Psoas muscle (tissue), 7 donors: ENCODE measurements at regions not wholly inside any gene's neighbourhood (a gene's known extent, or its start where the extent isn't known, plus 50 kb on each side); places are given as distances from the start of the nearest gene placed in this dataset.

ENCODE experiments used
- ATAC-seq, 4 donors: fragments of 200-7000 bp; cut with Tn5 transposase; one replicate each; pipeline ENCODE4 v1.9.1; 2020; ENCODE audit warnings: moderate library complexity in 3 of 4, mild to moderate bottlenecking in 2 of 4
- DNase-seq, 2 donors: peaks; one replicate each; pipeline ENCODE4 v3.0.0-alpha.2; 2020
- H3K27ac ChIP-seq: fragments of 200-600 bp; one replicate; pipeline ENCODE4 v1.8.0; 2022
- H3K27me3 ChIP-seq, 3 donors: fragments of 200-600 bp in 1 of 3; one replicate each; pipeline versions ENCODE4 v1.6.1 to v1.8.0; 2013 to 2022; ENCODE audit warnings: low read length in 2 of 3, mild to moderate bottlenecking in 2 of 3, moderate library complexity in 1 of 3; ENCODE audit not compliant: insufficient read depth in 3 of 3
- H3K36me3 ChIP-seq, 2 donors: fragments of 200-600 bp in 1 of 2; one replicate each; pipeline versions ENCODE4 v1.6.1 to v1.8.0; 2013 to 2022; ENCODE audit warnings: low read depth in 1 of 2, mild to moderate bottlenecking in 1 of 2, moderate library complexity in 1 of 2; ENCODE audit not compliant: insufficient read depth in 1 of 2
- H3K4me1 ChIP-seq: fragments of 200-600 bp; one replicate; pipeline ENCODE4 v1.8.0; 2022
- H3K4me3 ChIP-seq: fragments of 200-600 bp; one replicate; pipeline ENCODE4 v1.8.0; 2022; ENCODE audit warnings: mild to moderate bottlenecking
- H3K9me3 ChIP-seq: fragments of 200-600 bp; one replicate; pipeline ENCODE4 v1.8.0; 2022
- CTCF ChIP-seq: fragments of 200-600 bp; IDR thresholded peaks from one replicate; pipeline ENCODE4 v1.8.0; 2022; ENCODE audit warnings: antibody characterized with exemption
- WGBS, 3 donors: extraction: QIAGEN DNeasy Blood & Tissue Kit; methylation state at CpG; one replicate each; pipeline versions ENCODE4 v1.1.6 to v1.1.7; 2013; 5-methylcytosine and 5-hydroxymethylcytosine counted together
- intact Hi-C, 2 donors: fragments of 100-400 bp; cut with DNase I; formaldehyde crosslinking; loops; one replicate each; pipeline versions ENCODE4 v1.11.0 to v1.14.2; 2022
- donor health status: healthy with polysubstance abuse.
- donor health status: DM: no; HTN: no; CAD: no; lungs with moderate emphysema.
- donor health status: Bipolar disorder and iron deficiency.
- donor health status: healthy.
- donor health status: DM: yes; HTN: yes; CAD: no.
- donor health status: DM: no; HTN: no; CAD: no.
- donor health status: DM: yes; HTN: yes; CAD: no.

GRCh38 chrX:134095366-134095765, 110.0 kb upstream of the GPC3 start:
- Histone ChIP-seq H3K9me3 (no peaks in the 10 kb centered on the region), H3K4me3 (no peak overlapping the region), H3K27ac (no peak overlapping the region), H3K4me1 (no peaks in the 10 kb centered on the region), H3K36me3 (no peaks in the 10 kb centered on the region), H3K27me3 (peaks cover 0 to 8% (median 0%) of the 10 kb centered on the region in 3 donors)
- ATAC-seq = no peak
- no peak for TF ChIP-seq CTCF
- no peak for DNase-seq
- intact Hi-C loops = no loop called here

- intact Hi-C loops = no loop called here
- Histone ChIP-seq H3K27ac (no peak overlapping the region), H3K4me1 (no peaks in the 10 kb centered on the region), H3K36me3 (no peaks in the 10 kb centered on the region), H3K9me3 (no peaks in the 10 kb centered on the region), H3K27me3 (no peaks in the 10 kb centered on the region), H3K4me3 (no peak overlapping the region)
- ATAC-seq (no peak), DNase-seq (no peak)
- TF ChIP-seq CTCF = no peak
Measured at GRCh38 chrX:134101636-134102035, 116.2 kb upstream of the GPC3 start.

GRCh38 chrX:134115270-134115669, 121.7 kb upstream of the CCDC160 start:
- no peak overlapping the region for H3K4me3 ChIP-seq
- no peak for TF ChIP-seq CTCF
- peaks cover 0 to 9% (median 0%) of the 10 kb centered on the region in 3 donors for H3K27me3 ChIP-seq
- H3K9me3 ChIP-seq = peaks cover 2% of the 10 kb centered on the region
- no peak for ATAC-seq
- WGBS, 3 donors = 71 to 93% (median 90%) methylated on average over 3 of the region's 3 CpGs
- H3K27ac ChIP-seq = no peak overlapping the region
- no peaks in the 10 kb centered on the region for H3K4me1 ChIP-seq
- H3K36me3 ChIP-seq = no peaks in the 10 kb centered on the region
- DNase-seq = no peak
- intact Hi-C loops = no loop called here

GRCh38 chrX:134137341-134137740, 99.6 kb upstream of the CCDC160 start:
- Histone ChIP-seq H3K27me3 (no peaks in the 10 kb centered on the region), H3K27ac (no peak overlapping the region), H3K9me3 (no peaks in the 10 kb centered on the region), H3K4me3 (no peak overlapping the region), H3K4me1 (no peaks in the 10 kb centered on the region), H3K36me3 (no peaks in the 10 kb centered on the region)
- ATAC-seq = no peak
- no peak for DNase-seq
- TF ChIP-seq CTCF = no peak
- intact Hi-C loops = no loop called here
- 28 to 48% (median 34%) methylated on average over 1 of the region's 1 CpG for WGBS, 3 donors

- no peaks in the 10 kb centered on the region for H3K27me3 ChIP-seq
- no peaks in the 10 kb centered on the region for H3K9me3 ChIP-seq
- H3K36me3 ChIP-seq = no peaks in the 10 kb centered on the region
- no peak for TF ChIP-seq CTCF
- H3K4me1 ChIP-seq = no peaks in the 10 kb centered on the region
- H3K27ac ChIP-seq = no peak overlapping the region
- WGBS, 3 donors = 44 to 70% (median 62%) methylated on average over 3 of the region's 3 CpGs
- intact Hi-C loops = no loop called here
- ATAC-seq (no peak), DNase-seq (no peak)
- no peak overlapping the region for H3K4me3 ChIP-seq
Measured at GRCh38 chrX:134139090-134139489, 97.9 kb upstream of the CCDC160 start.
